Mucosa of descending colon (tissue), 3 donors: ENCODE measurements at regions not wholly inside any gene's neighbourhood (a gene's known extent, or its start where the extent isn't known, plus 50 kb on each side); places are given as distances from the start of the nearest gene placed in this dataset.

Experiments
- ATAC-seq: fragments of 200-7000 bp; cut with Tn5 transposase; one replicate; pipeline ENCODE4 v1.9.1; 2020; ENCODE audit warnings: mild to moderate bottlenecking, moderate library complexity
- DNase-seq, 3 donors: peaks; one replicate each; pipeline ENCODE4 v3.0.0-alpha.2; 2020
- H3K36me3 ChIP-seq: fragments of 200-600 bp; one replicate; pipeline ENCODE4 v1.8.0; 2021; ENCODE audit warnings: low read depth, mild to moderate bottlenecking
- H3K4me1 ChIP-seq: fragments of 200-600 bp; one replicate; pipeline ENCODE4 v1.8.0; 2021; ENCODE audit warnings: low read depth, mild to moderate bottlenecking
- H3K4me3 ChIP-seq: fragments of 200-600 bp; one replicate; pipeline ENCODE4 v1.8.0; 2021; ENCODE audit warnings: mild to moderate bottlenecking
- H3K9me3 ChIP-seq: fragments of 200-600 bp; one replicate; pipeline ENCODE4 v1.8.0; 2021; ENCODE audit warnings: mild to moderate bottlenecking
- CTCF ChIP-seq: fragments of 200-600 bp; IDR thresholded peaks from one replicate; pipeline ENCODE4 v1.8.0; 2022; ENCODE audit warnings: antibody characterized with exemption, mild to moderate bottlenecking
- intact Hi-C, 2 donors: fragments of 100-400 bp; cut with DNase I in 1 of 2; cut with micrococcal nuclease in 1 of 2; formaldehyde crosslinking; loops; one replicate each; pipeline versions ENCODE4 v1.11.0 to v1.11.1; 2022; cut with DNase I, micrococcal nuclease
- donor health status: DM: no; HTN: no; CAD: no; lungs with moderate emphysema.
- donor health status: DM: no; HTN: no; CAD: no.
- donor health status: DM: no; HTN: yes; CAD: no.

- Histone ChIP-seq H3K4me1 (peaks cover 9% of the 10 kb centered on the region), H3K4me3 (no peak overlapping the region), H3K9me3 (no peaks in the 10 kb centered on the region), H3K36me3 (no peaks in the 10 kb centered on the region)
- DNase-seq, result peak in 2 of 3 donors; percentile 31 to 38
- ATAC-seq, result peak; percentile 90
- no peak for TF ChIP-seq CTCF
- intact Hi-C loops, result no loop called here
Observed at GRCh38 chr5:9782826-9783560, 152.8 kb upstream of the TAS2R1 start.

- no peaks in the 10 kb centered on the region for H3K36me3 ChIP-seq
- TF ChIP-seq CTCF, result no peak
- H3K9me3 ChIP-seq, result no peaks in the 10 kb centered on the region
- H3K4me1 ChIP-seq, result peaks cover 9% of the 10 kb centered on the region
- peak; percentile 8 for ATAC-seq
- DNase-seq, result no peak
- intact Hi-C loops, result no loop called here
- no peak overlapping the region for H3K4me3 ChIP-seq
Observed at GRCh38 chr5:9781890-9782289, 151.7 kb upstream of the TAS2R1 start.

DNA sequence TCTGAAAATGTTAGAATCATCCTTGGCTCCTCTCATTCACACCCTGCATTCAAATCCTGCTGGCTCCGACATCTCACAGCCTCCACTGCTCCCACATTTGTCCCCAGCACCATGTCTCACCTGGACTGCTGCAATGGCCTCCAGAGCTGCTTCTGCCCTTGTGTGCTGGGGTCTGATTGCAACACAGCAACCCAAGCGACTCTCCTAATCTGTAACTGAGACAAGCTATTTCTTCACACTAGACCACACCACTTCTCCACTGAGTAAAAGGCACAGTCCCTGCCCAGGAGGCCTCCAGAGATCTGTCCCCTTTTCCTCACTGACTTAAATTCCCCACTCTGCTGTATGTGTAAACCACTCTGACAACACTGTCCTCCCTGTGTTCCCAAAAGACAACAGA, 151.1 kb upstream of the TAS2R1 start:
- intact Hi-C loops, result no loop called here
- no peak overlapping the region for H3K4me3 ChIP-seq
- no peaks in the 10 kb centered on the region for H3K9me3 ChIP-seq
- peaks cover 9% of the 10 kb centered on the region for H3K4me1 ChIP-seq
- TF ChIP-seq CTCF, result no peak
- ATAC-seq (no peak), DNase-seq (no peak)
- no peaks in the 10 kb centered on the region for H3K36me3 ChIP-seq

GRCh38 chr5:9780501-9780900, 150.3 kb upstream of the TAS2R1 start:
- intact Hi-C loops, result no loop called here
- no peaks in the 10 kb centered on the region for H3K36me3 ChIP-seq
- no peaks in the 10 kb centered on the region for H3K9me3 ChIP-seq
- no peak overlapping the region for H3K4me3 ChIP-seq
- H3K4me1 ChIP-seq, result peaks cover 9% of the 10 kb centered on the region
- TF ChIP-seq CTCF, result no peak
- no peak for DNase-seq
- no peak for ATAC-seq

DNA sequence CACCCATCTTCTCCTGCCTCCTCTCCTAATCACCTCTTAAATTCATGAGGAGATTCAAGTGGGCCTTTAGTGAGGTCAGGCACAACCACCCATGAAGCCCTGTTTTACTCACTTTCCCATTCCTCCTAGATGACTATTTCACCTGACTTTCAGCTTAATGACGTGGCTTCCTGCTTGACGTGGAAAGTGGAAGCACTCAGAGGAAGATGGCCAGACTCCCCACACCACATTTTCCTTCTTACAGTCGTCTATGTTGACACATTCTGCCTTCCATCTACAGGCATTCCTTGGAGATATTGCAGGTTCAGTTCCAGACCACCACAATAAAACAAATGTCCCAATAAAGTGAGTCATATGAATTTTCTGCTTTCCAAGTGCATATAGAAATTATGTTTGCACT, 146.4 kb upstream of the TAS2R1 start:
- no peaks in the 10 kb centered on the region for H3K36me3 ChIP-seq
- intact Hi-C loops, result no loop called here
- TF ChIP-seq CTCF, result no peak
- no peak for DNase-seq
- H3K9me3 ChIP-seq, result no peaks in the 10 kb centered on the region
- no peak for ATAC-seq
- no peaks in the 10 kb centered on the region for H3K4me1 ChIP-seq
- H3K4me3 ChIP-seq, result no peak overlapping the region

GRCh38 chr5:9775339-9775738, 145.2 kb upstream of the TAS2R1 start:
- no peaks in the 10 kb centered on the region for H3K36me3 ChIP-seq
- H3K4me3 ChIP-seq, result no peak overlapping the region
- intact Hi-C loops, result no loop called here
- no peak for TF ChIP-seq CTCF
- no peak for DNase-seq
- H3K9me3 ChIP-seq, result no peaks in the 10 kb centered on the region
- ATAC-seq, result no peak
- no peaks in the 10 kb centered on the region for H3K4me1 ChIP-seq
